GM10248 (cell line): ENCODE measurements at regions not wholly inside any gene's neighbourhood (a gene's known extent, or its start where the extent isn't known, plus 50 kb on each side); places are given as distances from the start of the nearest gene placed in this dataset.

Source experiments
- CTCF ChIA-PET: fragments of 300-600 bp; sonication (Branson Sonifier 250); formaldehyde crosslinking; extraction: SDS; loops from one replicate; lab custom pipeline; 2021; ENCODE audit warnings: antibody characterized with exemption; lab: Yijun Ruan, JAX
- POLR2A ChIA-PET: fragments of 350-650 bp; sonication (Branson Sonifier 250); formaldehyde crosslinking; extraction: SDS; loops from one replicate; lab custom pipeline; 2020; ENCODE audit warnings: antibody characterized with exemption; lab: Yijun Ruan, JAX
- DNase-seq: peaks from one replicate; pipeline ENCODE4 v3.0.0; 2012; ENCODE audit errors: extremely low spot score
- TF ChIP-seq, protein P1 (sequence below): IDR thresholded peaks from 2 replicates; pipeline ENCODE4 v1.5.1; 2012; ENCODE audit warnings: mild to moderate bottlenecking, low read depth; ENCODE audit errors: extremely low read depth, missing control alignments, control extremely low read depth

DNA sequence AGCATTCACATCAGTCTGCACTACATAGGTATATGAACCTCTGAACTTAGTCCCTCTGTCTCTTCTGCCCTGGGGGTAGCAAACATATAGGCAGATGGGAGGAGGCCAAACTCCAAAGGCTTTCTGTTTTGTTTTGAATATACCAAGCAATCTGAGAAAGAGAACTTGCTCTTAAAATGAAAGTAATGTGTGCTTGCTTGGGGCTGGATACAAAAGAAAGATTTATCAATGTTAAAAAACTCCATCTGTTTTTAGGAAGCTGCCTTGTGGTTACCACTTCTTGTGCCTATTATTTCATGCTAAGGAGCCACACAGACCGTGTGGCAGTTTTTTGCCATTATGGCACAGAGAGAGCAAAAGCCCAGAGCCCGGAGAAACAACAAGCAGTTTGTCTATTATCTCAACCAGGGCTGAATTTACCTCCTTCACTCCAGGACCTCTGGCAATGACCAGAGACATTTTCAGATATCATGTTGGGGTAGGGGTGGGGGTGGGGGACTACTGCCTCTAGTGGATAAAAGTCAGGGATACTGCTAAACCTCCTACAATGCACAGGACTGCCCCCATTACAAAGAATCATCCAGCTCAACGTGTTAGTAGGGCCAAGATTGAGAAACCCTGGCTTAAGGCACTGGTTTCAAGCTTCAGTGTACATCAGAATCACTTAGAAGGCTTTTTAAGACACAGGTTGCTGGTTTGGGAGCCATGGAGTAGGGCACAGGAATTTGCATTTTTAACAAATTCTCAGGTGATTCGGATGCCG lies 124.2 kb downstream of the APIP start:
- ChIA-PET CTCF (interaction anchor here (0.9 to 1.4 kb wide), 2 partner anchors 14 to 114 kb away, joined by 4 read pairs; no protein-coding TSS in a partner anchor), POLR2A (no interaction called here)
- TF ChIP-seq, protein P1, sequence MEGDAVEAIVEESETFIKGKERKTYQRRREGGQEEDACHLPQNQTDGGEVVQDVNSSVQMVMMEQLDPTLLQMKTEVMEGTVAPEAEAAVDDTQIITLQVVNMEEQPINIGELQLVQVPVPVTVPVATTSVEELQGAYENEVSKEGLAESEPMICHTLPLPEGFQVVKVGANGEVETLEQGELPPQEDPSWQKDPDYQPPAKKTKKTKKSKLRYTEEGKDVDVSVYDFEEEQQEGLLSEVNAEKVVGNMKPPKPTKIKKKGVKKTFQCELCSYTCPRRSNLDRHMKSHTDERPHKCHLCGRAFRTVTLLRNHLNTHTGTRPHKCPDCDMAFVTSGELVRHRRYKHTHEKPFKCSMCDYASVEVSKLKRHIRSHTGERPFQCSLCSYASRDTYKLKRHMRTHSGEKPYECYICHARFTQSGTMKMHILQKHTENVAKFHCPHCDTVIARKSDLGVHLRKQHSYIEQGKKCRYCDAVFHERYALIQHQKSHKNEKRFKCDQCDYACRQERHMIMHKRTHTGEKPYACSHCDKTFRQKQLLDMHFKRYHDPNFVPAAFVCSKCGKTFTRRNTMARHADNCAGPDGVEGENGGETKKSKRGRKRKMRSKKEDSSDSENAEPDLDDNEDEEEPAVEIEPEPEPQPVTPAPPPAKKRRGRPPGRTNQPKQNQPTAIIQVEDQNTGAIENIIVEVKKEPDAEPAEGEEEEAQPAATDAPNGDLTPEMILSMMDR: no peak
- DNase-seq: no peak

DNA sequence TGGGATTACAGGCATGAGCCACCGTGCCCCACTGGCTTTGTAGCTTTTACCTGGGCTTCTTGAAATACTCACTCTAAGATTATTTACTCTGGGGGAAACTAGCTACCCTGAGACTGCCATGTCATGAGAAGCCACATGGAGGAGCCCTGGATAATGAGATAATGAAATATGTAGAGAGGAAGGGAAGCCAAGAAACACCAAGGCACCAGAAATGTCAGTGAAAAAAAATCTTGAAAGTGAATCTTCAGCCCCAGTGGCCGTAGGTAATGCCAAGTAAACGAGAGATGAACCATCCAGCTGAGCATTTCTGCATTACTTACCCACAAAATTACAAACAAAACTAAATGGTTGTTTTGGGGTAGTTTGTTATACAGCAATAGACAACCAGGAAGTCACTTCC lies 125.6 kb downstream of the APIP start:
- ChIA-PET POLR2A (no interaction called here), CTCF (interaction anchor here (1.2 to 1.8 kb wide), 4 partner anchors 8 to 112 kb away, joined by 3 to 5 read pairs (median 4); no protein-coding TSS in a partner anchor)
- DNase-seq: no peak
- TF ChIP-seq, protein P1: no peak

DNA sequence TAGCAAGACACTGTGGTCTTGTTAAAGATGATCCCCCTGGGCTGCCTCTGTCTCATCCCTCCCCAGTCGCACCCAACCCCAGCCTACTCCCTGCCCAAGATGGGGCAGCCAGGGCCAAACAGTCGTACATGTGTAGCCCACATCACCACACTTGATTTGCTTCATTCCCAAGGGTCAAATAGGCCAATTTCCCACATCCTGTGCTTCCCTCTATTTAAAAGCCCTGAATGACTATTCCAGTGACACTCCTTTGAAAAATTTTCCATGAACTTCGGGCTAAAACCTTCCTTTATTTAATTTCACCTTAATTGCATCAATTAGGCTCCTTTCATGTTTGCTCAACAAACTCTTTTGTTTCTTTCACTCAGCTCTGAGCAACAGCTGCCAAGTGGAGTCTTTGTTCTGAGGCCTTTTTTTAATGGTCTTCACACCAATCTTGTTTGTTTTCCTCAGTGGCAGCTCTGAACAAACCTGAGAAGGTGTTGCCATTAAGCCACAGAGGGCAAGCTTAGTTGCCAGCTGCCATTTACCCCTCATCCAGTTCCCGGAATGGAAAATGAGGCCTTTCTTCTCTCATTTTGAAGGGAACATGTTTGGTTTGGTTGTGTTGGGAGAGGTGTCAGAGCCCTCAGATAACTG lies 126.9 kb downstream of the APIP start:
- CTCF ChIA-PET: interaction anchor here (1.8 kb wide), 1 partner anchor 9 kb away, joined by 5 read pairs; no protein-coding TSS in a partner anchor

DNA sequence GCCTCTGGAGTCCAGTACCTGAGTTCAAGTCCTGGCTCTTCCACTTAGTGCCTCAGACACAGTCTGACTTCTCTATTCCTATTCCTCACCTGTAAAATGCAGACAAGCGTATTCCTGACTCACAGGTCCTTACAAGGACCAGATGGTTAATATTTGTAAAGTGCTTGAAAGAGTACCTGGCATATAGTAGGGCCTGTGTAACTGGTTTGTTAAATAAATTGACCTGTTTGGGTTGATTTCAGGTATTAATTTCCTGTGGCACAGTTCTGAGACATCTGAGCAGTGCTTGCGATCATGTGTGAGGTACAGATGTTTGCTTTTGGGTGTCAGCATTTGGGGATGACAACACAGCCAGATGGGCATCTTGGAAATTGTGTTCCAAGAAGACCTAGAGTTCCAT lies 127.5 kb downstream of the APIP start:
- TF ChIP-seq, protein P1: no peak
- POLR2A ChIA-PET: no interaction called here

More for the DNA sequence above, 126.9 kb downstream of the APIP start:
- TF ChIP-seq, protein P1: no peak
- POLR2A ChIA-PET: no interaction called here
- DNase-seq: no peak

DNA sequence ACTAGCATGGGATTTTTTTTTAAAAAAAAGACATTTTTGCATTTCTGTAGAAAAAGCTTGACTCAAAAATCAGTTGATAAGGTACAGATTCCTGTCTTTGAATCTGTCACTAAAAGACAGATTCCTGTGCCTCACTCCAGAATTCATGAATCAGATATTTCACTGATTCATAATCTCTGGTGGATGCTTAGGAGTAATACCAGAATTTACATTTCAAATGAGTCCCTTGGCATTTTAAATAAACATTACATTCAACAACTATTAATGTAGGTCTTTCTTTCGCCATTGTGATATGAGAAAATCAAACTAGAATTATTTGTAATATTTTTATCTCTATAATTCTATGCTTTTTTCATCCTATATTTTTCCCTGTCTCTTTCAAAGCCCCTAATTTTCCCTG lies 128.3 kb downstream of the APIP start:
- ChIA-PET POLR2A (no interaction called here), CTCF (no interaction called here)
- DNase-seq: no peak
- TF ChIP-seq, protein P1: no peak

More for the DNA sequence above, 127.5 kb downstream of the APIP start:
- DNase-seq: no peak
- CTCF ChIA-PET: no interaction called here

DNA sequence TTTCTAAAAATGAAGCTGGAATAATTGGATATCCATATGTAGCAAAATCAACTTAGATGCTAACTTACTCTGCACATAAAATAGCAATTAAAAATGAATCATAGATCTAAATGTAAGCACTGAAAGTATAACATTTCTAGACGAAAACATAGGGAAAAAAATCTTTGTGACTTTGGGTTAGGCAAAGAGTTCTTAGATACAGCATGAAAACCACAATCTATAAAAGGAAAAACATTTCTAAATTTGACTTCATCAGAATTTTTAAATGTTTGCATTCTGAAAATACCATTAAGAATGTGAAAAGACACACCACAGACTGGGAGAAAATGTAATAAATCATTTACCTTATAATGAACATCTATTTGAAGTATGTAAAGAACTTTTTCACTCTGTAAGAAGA lies 128.8 kb downstream of the APIP start:
- POLR2A ChIA-PET: no interaction called here
- CTCF ChIA-PET: interaction anchor here (1.0 kb wide), 1 partner anchor 50 kb away, joined by 3 read pairs; no protein-coding TSS in a partner anchor
- DNase-seq: no peak
- TF ChIP-seq, protein P1: no peak
